ENCODE measurements at regions not wholly inside any gene's neighbourhood (a gene's known extent, or its start where the extent isn't known, plus 50 kb on each side); places are given as distances from the start of the nearest gene placed in this dataset.
A peak's percentile ranks its signal among the peaks of the same experiment; 100 is the strongest.

DNA sequence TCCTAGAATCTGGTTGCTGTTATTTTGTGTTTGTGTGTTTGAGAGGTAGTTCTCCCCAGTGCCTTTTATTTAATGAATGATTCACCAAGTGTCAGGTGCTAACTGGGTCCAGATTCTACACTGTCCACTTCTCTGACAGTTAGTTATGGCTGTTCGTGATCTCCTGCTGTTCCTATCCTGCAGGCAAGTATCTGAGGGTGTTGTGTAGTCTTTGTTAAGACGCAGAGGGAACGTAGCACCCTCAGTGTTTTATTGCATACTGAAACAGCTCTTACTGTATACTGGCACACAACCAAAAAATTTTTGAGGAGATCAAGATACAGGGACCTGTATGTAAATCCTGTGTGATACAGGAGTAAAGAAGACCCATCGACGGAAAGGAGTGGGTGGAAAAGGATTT is 1271.3 kb downstream of the ROBO1 start:
- no peak overlapping the region for H2AK5ac ChIP-seq (ENCODE audit: low read length, severe bottlenecking)
- no peak overlapping the region for H3K9ac ChIP-seq (ENCODE audit: low read length)
- H2BK120ac ChIP-seq (ENCODE audit: low read depth, low read length): no peak overlapping the region
- H3K4me1 ChIP-seq (ENCODE audit: control insufficient read depth, insufficient read depth, low read depth, low read length): no peaks in the 10 kb centered on the region
- no peaks in the 10 kb centered on the region for H3K36me3 ChIP-seq (ENCODE audit: control insufficient read depth in 1 of 2, insufficient read depth in 2 of 2, low read depth in 1 of 2, low read length in 2 of 2)
- H3K27me3 ChIP-seq (ENCODE audit: control insufficient read depth in 1 of 2, insufficient read depth in 1 of 2, low read length in 2 of 2): no peaks in the 10 kb centered on the region
- H4K8ac ChIP-seq (ENCODE audit: low read length): no peak overlapping the region
- H3K23ac ChIP-seq (ENCODE audit: low read length in 2 of 2): no peak overlapping the region
- H4K91ac ChIP-seq (ENCODE audit: low read length): no peak overlapping the region
- H2BK12ac ChIP-seq (ENCODE audit: low read length in 2 of 2): no peak overlapping the region
- no peak overlapping the region for H3K27ac ChIP-seq (ENCODE audit: low read length, poor library complexity, severe bottlenecking)
- no peak overlapping the region for H3K14ac ChIP-seq (ENCODE audit: low read length in 2 of 2)
- H3K4me3 ChIP-seq (ENCODE audit: insufficient read depth in 1 of 2, low read depth in 1 of 2, low read length in 2 of 2): no peak overlapping the region
- H2BK5ac ChIP-seq (ENCODE audit: low read depth, low read length, poor library complexity, severe bottlenecking): no peak overlapping the region
- no peak overlapping the region for H3K4me2 ChIP-seq (ENCODE audit: low read length, poor library complexity, severe bottlenecking)
- H3K79me1 ChIP-seq (replicated peaks; ENCODE audit: low read length, poor library complexity, severe bottlenecking): no peaks in the 10 kb centered on the region
- no peak overlapping the region for H2BK15ac ChIP-seq (ENCODE audit: low read depth, poor library complexity, severe bottlenecking)
- no peak for DNase-seq
- no peak overlapping the region for H3K4ac ChIP-seq (ENCODE audit: low read depth in 1 of 2, low read length in 2 of 2)
- H3K9me3 ChIP-seq (ENCODE audit: control insufficient read depth, low read length): no peaks in the 10 kb centered on the region
- 90% methylated on average over 2 of the region's 5 CpGs for WGBS
- no peak overlapping the region for H2AFZ ChIP-seq (ENCODE audit: low read depth, low read length)
- H3K18ac ChIP-seq (ENCODE audit: low read depth in 1 of 2, low read length in 2 of 2): no peak overlapping the region

DNA sequence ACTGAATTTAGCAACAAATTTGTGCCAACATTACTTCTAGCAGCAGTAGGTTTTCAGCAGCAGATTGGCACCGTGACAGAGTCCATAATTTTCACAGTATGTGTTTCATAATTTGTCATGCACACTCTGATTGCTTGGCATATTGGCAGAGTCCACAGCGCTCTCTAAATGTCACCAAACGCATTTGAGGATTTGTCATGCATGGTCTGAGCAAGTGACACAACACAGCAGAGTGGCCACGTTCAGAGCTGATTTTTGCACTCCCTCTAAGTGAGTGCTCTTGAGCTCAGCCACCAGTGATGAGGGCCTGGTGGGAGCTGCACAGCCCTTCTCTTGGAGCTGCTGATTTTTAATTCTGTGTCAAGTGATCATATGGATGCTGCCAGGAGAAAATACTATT is 1270.8 kb downstream of the ROBO1 start:
- no peak for DNase-seq
- Histone ChIP-seq H3K4me1 (ENCODE audit: control insufficient read depth, insufficient read depth, low read depth, low read length) (no peaks in the 10 kb centered on the region), H3K27me3 (ENCODE audit: control insufficient read depth in 1 of 2, insufficient read depth in 1 of 2, low read length in 2 of 2) (no peaks in the 10 kb centered on the region), H4K91ac (ENCODE audit: low read length) (no peak overlapping the region), H3K79me1 (replicated peaks; ENCODE audit: low read length, poor library complexity, severe bottlenecking) (no peaks in the 10 kb centered on the region), H3K9ac (ENCODE audit: low read length) (no peak overlapping the region), H2BK12ac (ENCODE audit: low read length in 2 of 2) (no peak overlapping the region), H3K23ac (ENCODE audit: low read length in 2 of 2) (no peak overlapping the region), H3K18ac (ENCODE audit: low read depth in 1 of 2, low read length in 2 of 2) (no peak overlapping the region), H2AFZ (ENCODE audit: low read depth, low read length) (no peak overlapping the region), H3K9me3 (ENCODE audit: control insufficient read depth, low read length) (no peaks in the 10 kb centered on the region), H3K4me2 (ENCODE audit: low read length, poor library complexity, severe bottlenecking) (no peak overlapping the region), H3K14ac (ENCODE audit: low read length in 2 of 2) (no peak overlapping the region), H2AK5ac (ENCODE audit: low read length, severe bottlenecking) (no peak overlapping the region), H3K4ac (ENCODE audit: low read depth in 1 of 2, low read length in 2 of 2) (no peak overlapping the region), H3K36me3 (ENCODE audit: control insufficient read depth in 1 of 2, insufficient read depth in 2 of 2, low read depth in 1 of 2, low read length in 2 of 2) (no peaks in the 10 kb centered on the region), H2BK5ac (ENCODE audit: low read depth, low read length, poor library complexity, severe bottlenecking) (no peak overlapping the region), H2BK120ac (ENCODE audit: low read depth, low read length) (no peak overlapping the region), H3K4me3 (ENCODE audit: insufficient read depth in 1 of 2, low read depth in 1 of 2, low read length in 2 of 2) (no peak overlapping the region), H4K8ac (ENCODE audit: low read length) (no peak overlapping the region), H2BK15ac (ENCODE audit: low read depth, poor library complexity, severe bottlenecking) (no peak overlapping the region), H3K27ac (ENCODE audit: low read length, poor library complexity, severe bottlenecking) (no peak overlapping the region)
- 73% methylated on average over 4 of the region's 4 CpGs for WGBS

DNA sequence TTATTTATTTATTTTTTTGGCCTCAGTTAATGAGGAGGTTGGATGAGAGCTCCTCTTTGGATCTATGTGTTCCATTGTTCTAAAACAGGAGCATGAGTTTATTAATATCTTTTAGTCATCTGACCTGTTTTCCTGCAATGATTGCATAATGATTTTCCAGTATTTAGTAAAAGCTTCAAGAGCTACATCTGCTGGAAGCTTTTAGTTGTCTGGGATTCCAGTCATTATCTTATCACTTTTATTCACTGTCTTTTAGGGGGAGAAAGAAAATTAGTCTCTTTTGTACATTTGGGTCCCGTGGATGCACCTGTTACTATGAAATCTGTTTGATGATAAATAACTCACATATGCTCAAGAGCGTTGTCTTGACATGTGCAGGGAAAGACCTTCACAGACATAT is 1270.0 kb downstream of the ROBO1 start:
- DNase-seq: peak; percentile 6
- no peaks in the 10 kb centered on the region for H3K79me1 ChIP-seq (replicated peaks; ENCODE audit: low read length, poor library complexity, severe bottlenecking)
- WGBS: 94% methylated on average over 2 of the region's 2 CpGs
- no peak overlapping the region for H3K23ac ChIP-seq (ENCODE audit: low read length in 2 of 2)
- H3K9me3 ChIP-seq (ENCODE audit: control insufficient read depth, low read length): no peaks in the 10 kb centered on the region
- H3K4me1 ChIP-seq (ENCODE audit: control insufficient read depth, insufficient read depth, low read depth, low read length): no peaks in the 10 kb centered on the region
- H2BK12ac ChIP-seq (ENCODE audit: low read length in 2 of 2): no peak overlapping the region
- no peak overlapping the region for H2AFZ ChIP-seq (ENCODE audit: low read depth, low read length)
- no peak overlapping the region for H2BK15ac ChIP-seq (ENCODE audit: low read depth, poor library complexity, severe bottlenecking)
- no peaks in the 10 kb centered on the region for H3K27me3 ChIP-seq (ENCODE audit: control insufficient read depth in 1 of 2, insufficient read depth in 1 of 2, low read length in 2 of 2)
- no peak overlapping the region for H4K91ac ChIP-seq (ENCODE audit: low read length)
- H2BK120ac ChIP-seq (ENCODE audit: low read depth, low read length): no peak overlapping the region
- H3K27ac ChIP-seq (ENCODE audit: low read length, poor library complexity, severe bottlenecking): no peak overlapping the region
- H3K36me3 ChIP-seq (ENCODE audit: control insufficient read depth in 1 of 2, insufficient read depth in 2 of 2, low read depth in 1 of 2, low read length in 2 of 2): no peaks in the 10 kb centered on the region
- H3K14ac ChIP-seq (ENCODE audit: low read length in 2 of 2): no peak overlapping the region
- no peak overlapping the region for H3K4ac ChIP-seq (ENCODE audit: low read depth in 1 of 2, low read length in 2 of 2)
- no peak overlapping the region for H4K8ac ChIP-seq (ENCODE audit: low read length)
- H2BK5ac ChIP-seq (ENCODE audit: low read depth, low read length, poor library complexity, severe bottlenecking): no peak overlapping the region
- H2AK5ac ChIP-seq (ENCODE audit: low read length, severe bottlenecking): no peak overlapping the region
- no peak overlapping the region for H3K4me2 ChIP-seq (ENCODE audit: low read length, poor library complexity, severe bottlenecking)
- no peak overlapping the region for H3K4me3 ChIP-seq (ENCODE audit: insufficient read depth in 1 of 2, low read depth in 1 of 2, low read length in 2 of 2)
- no peak overlapping the region for H3K18ac ChIP-seq (ENCODE audit: low read depth in 1 of 2, low read length in 2 of 2)
- no peak overlapping the region for H3K9ac ChIP-seq (ENCODE audit: low read length)

DNA sequence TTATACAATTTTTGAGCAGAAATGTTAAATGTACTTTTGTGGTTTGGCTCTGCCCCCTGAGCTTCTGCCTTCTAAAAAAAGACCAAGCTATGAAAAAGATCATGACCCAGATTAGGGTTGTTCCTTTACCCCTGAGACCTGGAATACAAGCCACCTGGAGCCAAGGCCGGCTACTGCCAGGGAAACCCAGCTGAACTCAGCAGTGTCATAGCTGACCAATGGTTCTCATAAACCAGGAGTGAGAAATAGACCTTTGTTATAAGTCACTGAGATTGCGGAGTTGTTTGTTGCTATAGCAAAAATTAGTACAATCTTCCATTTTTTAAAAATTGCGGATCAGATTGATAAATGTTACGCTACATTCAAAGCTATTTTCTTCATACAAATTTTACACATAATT is 1261.7 kb downstream of the ROBO1 start:
- no peak overlapping the region for H3K4me2 ChIP-seq (ENCODE audit: low read length, poor library complexity, severe bottlenecking)
- no peak overlapping the region for H3K18ac ChIP-seq (ENCODE audit: low read depth in 1 of 2, low read length in 2 of 2)
- H3K4ac ChIP-seq (ENCODE audit: low read depth in 1 of 2, low read length in 2 of 2): no peak overlapping the region

More for the DNA sequence above, 1261.7 kb downstream of the ROBO1 start:
- Histone ChIP-seq H2AFZ (ENCODE audit: low read depth, low read length) (no peak overlapping the region), H3K4me1 (ENCODE audit: control insufficient read depth, insufficient read depth, low read depth, low read length) (no peaks in the 10 kb centered on the region), H2BK120ac (ENCODE audit: low read depth, low read length) (no peak overlapping the region), H2BK15ac (ENCODE audit: low read depth, poor library complexity, severe bottlenecking) (no peak overlapping the region), H3K27ac (ENCODE audit: low read length, poor library complexity, severe bottlenecking) (no peak overlapping the region), H3K9ac (ENCODE audit: low read length) (no peak overlapping the region), H3K9me3 (ENCODE audit: control insufficient read depth, low read length) (no peaks in the 10 kb centered on the region), H4K91ac (ENCODE audit: low read length) (no peak overlapping the region), H3K36me3 (ENCODE audit: control insufficient read depth in 1 of 2, insufficient read depth in 2 of 2, low read depth in 1 of 2, low read length in 2 of 2) (no peaks in the 10 kb centered on the region), H2AK5ac (ENCODE audit: low read length, severe bottlenecking) (no peak overlapping the region), H4K8ac (ENCODE audit: low read length) (no peak overlapping the region), H3K27me3 (ENCODE audit: control insufficient read depth in 1 of 2, insufficient read depth in 1 of 2, low read length in 2 of 2) (no peaks in the 10 kb centered on the region), H2BK5ac (ENCODE audit: low read depth, low read length, poor library complexity, severe bottlenecking) (no peak overlapping the region), H3K23ac (ENCODE audit: low read length in 2 of 2) (no peak overlapping the region), H3K14ac (ENCODE audit: low read length in 2 of 2) (no peak overlapping the region), H2BK12ac (ENCODE audit: low read length in 2 of 2) (no peak overlapping the region), H3K79me1 (replicated peaks; ENCODE audit: low read length, poor library complexity, severe bottlenecking) (no peaks in the 10 kb centered on the region), H3K4me3 (ENCODE audit: insufficient read depth in 1 of 2, low read depth in 1 of 2, low read length in 2 of 2) (no peak overlapping the region)
- DNase-seq: peak; percentile 1
- 80% methylated on average over 2 of the region's 4 CpGs for WGBS
